ENCODE measurements at regions not wholly inside any gene's neighbourhood (a gene's known extent, or its start where the extent isn't known, plus 50 kb on each side); places are given as distances from the start of the nearest gene placed in this dataset.
A peak's percentile ranks its signal among the peaks of the same experiment; 100 is the strongest.
"Not testable (repeated sequence)": the region's sequence is repeated elsewhere in the genome, so short reads cannot be mapped to it uniquely, and the experiment has no call there.

GRCh38 chr5:126251024-126251423, 172.2 kb upstream of the GRAMD2B start:
- ATAC-seq (no peak), DNase-seq (no peak)
- intact Hi-C loops (cut with DNase I) = no loop called here

- DNase-seq (no peak), ATAC-seq (no peak)
- intact Hi-C loops (cut with DNase I) = no loop called here
Measured at GRCh38 chr5:126253406-126253805, 169.8 kb upstream of the GRAMD2B start.

GRCh38 chr5:126263591-126264184, 159.5 kb upstream of the GRAMD2B start:
- intact Hi-C loops (cut with DNase I) = no loop called here
- DNase-seq (no peak), ATAC-seq (no peak)

GRCh38 chr5:126265917-126266316, 157.3 kb upstream of the GRAMD2B start:
- intact Hi-C loops (cut with DNase I) = no loop called here
- DNase-seq = no peak
- ATAC-seq = no peak

- DNase-seq (no peak), ATAC-seq (no peak)
Measured at GRCh38 chr5:126267438-126267837, 155.8 kb upstream of the GRAMD2B start.

GRCh38 chr5:126268697-126269315, 154.4 kb upstream of the GRAMD2B start:
- intact Hi-C loops (cut with DNase I) = no loop called here
- ATAC-seq (no peak), DNase-seq (no peak)

More at GRCh38 chr5:126267438-126267837, 155.8 kb upstream of the GRAMD2B start:
- intact Hi-C loops (cut with DNase I) = no loop called here

- intact Hi-C loops (cut with DNase I) = no loop called here
- ATAC-seq = no peak
- no peak for DNase-seq
Measured at GRCh38 chr5:126269511-126269910, 153.7 kb upstream of the GRAMD2B start.

- DNase-seq (no peak), ATAC-seq (no peak)
- intact Hi-C loops (cut with DNase I) = no loop called here
Measured at GRCh38 chr5:126271141-126271540, 152.1 kb upstream of the GRAMD2B start.

GRCh38 chr5:126274076-126274762, 149.0 kb upstream of the GRAMD2B start:
- intact Hi-C loops (cut with DNase I) = no loop called here
- DNase-seq = no peak
- ATAC-seq = no peak

- intact Hi-C loops (cut with DNase I) = no loop called here
- ATAC-seq (no peak), DNase-seq (no peak)
Measured at GRCh38 chr5:126274763-126275125, 148.5 kb upstream of the GRAMD2B start.

GRCh38 chr5:126277762-126278161, 145.4 kb upstream of the GRAMD2B start:
- DNase-seq (no peak), ATAC-seq (no peak)
- intact Hi-C loops (cut with DNase I) = no loop called here

- DNase-seq = peak; percentile 40
- peak; percentile 89 to 91 for ATAC-seq
- intact Hi-C loops (cut with DNase I) = no loop called here
Measured at GRCh38 chr5:126280343-126280742, 142.9 kb upstream of the GRAMD2B start.

- intact Hi-C loops (cut with DNase I) = no loop called here
- ATAC-seq (no peak), DNase-seq (no peak)
Measured at GRCh38 chr5:126280846-126281245, 142.4 kb upstream of the GRAMD2B start.

GRCh38 chr5:126284977-126285696, 138.1 kb upstream of the GRAMD2B start:
- intact Hi-C loops (cut with DNase I) = no loop called here
- ATAC-seq = no peak
- DNase-seq = no peak

- ATAC-seq; DNase-seq; intact Hi-C loops (cut with DNase I): not testable (repeated sequence)
Measured at GRCh38 chr5:126296121-126296520, 127.1 kb upstream of the GRAMD2B start.

- ATAC-seq (no peak), DNase-seq (no peak)
- intact Hi-C loops (cut with DNase I) = no loop called here
Measured at GRCh38 chr5:126300293-126300692, 122.9 kb upstream of the GRAMD2B start.

- no peak for ATAC-seq
- intact Hi-C loops (cut with DNase I) = no loop called here
- no peak for DNase-seq
Measured at GRCh38 chr5:126301056-126301455, 122.2 kb upstream of the GRAMD2B start.

GRCh38 chr5:126309860-126310259, 113.3 kb upstream of the GRAMD2B start:
- no peak for DNase-seq
- intact Hi-C loops (cut with DNase I) = no loop called here
- peak in 1 of 2 donors; percentile 25 for ATAC-seq

- peak in 1 of 2 donors; percentile 45 for ATAC-seq
- intact Hi-C loops (cut with DNase I) = no loop called here
- DNase-seq = no peak
Measured at GRCh38 chr5:126311766-126312165, 111.4 kb upstream of the GRAMD2B start.

- ATAC-seq = no peak
- intact Hi-C loops (cut with DNase I) = no loop called here
- no peak for DNase-seq
Measured at GRCh38 chr5:126315341-126315740, 107.9 kb upstream of the GRAMD2B start.

Measured in left cardiac atrium (tissue), 4 donors.